ENCODE measurements at regions not wholly inside any gene's neighbourhood (a gene's known extent, or its start where the extent isn't known, plus 50 kb on each side); places are given as distances from the start of the nearest gene placed in this dataset.

DNA sequence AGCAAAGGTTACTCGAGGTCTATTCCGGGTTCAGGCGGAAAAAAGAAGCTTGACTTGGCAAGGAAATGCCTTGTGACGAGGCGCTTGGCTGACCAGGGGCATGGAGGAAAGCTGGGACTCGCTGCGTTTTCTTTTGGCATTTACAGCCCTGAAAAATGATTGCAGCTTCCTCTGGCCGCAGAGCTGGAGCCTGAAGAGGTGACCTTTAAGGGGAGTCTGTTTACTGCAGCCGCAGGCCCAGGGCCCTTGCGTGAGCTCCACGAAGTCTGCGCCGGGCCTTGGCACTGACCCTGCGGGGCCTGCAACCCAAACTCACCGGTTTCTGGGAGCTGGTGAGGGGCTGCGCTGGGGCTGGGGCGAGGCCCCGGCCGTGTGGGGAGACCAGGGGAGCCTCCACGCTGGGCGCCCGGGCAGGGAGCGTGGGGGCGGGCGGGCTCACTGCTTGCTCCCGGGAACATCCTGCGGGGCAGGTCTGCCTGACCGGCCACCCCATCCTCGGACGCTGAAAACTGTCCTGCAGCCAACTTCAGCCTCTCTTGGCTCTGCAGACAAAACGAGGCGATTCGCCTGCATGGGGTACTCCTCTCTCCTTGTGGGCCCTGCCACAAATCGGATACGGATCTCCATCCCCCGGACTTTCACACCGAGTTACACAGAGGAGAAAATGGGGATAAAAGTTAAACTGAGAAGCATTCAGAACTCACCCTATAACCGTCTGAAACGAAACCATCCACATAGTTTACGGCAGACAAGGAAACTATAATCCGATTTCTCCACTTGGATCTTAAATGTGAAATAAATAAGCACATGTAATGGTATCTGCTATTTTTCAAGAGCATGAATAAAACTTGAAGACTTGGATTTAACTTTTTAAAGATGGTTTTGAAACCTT lies 206.3 kb upstream of the FOXF1 start:
- TF ChIP-seq, protein P1, sequence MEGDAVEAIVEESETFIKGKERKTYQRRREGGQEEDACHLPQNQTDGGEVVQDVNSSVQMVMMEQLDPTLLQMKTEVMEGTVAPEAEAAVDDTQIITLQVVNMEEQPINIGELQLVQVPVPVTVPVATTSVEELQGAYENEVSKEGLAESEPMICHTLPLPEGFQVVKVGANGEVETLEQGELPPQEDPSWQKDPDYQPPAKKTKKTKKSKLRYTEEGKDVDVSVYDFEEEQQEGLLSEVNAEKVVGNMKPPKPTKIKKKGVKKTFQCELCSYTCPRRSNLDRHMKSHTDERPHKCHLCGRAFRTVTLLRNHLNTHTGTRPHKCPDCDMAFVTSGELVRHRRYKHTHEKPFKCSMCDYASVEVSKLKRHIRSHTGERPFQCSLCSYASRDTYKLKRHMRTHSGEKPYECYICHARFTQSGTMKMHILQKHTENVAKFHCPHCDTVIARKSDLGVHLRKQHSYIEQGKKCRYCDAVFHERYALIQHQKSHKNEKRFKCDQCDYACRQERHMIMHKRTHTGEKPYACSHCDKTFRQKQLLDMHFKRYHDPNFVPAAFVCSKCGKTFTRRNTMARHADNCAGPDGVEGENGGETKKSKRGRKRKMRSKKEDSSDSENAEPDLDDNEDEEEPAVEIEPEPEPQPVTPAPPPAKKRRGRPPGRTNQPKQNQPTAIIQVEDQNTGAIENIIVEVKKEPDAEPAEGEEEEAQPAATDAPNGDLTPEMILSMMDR (conservative IDR thresholded peaks at IDR 0.05), result no peak
- TF ChIP-seq EZH2 (IDR thresholded peaks at IDR 0.05; ENCODE audit: low read depth), result no peak

Data from PC-9 (cell line).